GM12801 (cell line): ENCODE measurements at regions not wholly inside any gene's neighbourhood (a gene's known extent, or its start where the extent isn't known, plus 50 kb on each side); places are given as distances from the start of the nearest gene placed in this dataset.

ENCODE experiments used
- TF ChIP-seq, protein P1 (sequence below): IDR thresholded peaks from one replicate; pipeline ENCODE4 v1.5.1; 2011; ENCODE audit warnings: control low read depth; ENCODE audit not compliant: insufficient read length; ENCODE audit errors: extremely low read depth

DNA sequence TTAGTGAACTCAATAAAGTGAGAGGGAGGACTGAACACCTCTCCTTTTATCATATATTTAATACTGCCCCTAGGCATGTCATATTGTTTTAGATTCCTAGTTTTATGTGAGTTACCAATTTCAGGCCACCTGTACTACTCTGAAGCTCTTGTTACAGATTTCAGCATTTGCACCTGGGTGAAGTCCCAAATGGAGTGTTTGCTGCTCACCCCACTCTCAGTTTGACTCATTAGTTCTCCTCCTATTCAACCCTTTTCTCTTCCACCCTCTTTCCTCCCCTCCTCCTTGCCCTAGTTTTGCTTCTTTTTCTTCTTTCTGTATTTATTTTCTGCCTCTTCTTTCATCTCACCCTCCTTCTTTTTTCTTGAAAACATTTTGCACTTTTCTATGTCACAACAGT is 1852.2 kb upstream of the IGFBP7 start:
- TF ChIP-seq, protein P1, sequence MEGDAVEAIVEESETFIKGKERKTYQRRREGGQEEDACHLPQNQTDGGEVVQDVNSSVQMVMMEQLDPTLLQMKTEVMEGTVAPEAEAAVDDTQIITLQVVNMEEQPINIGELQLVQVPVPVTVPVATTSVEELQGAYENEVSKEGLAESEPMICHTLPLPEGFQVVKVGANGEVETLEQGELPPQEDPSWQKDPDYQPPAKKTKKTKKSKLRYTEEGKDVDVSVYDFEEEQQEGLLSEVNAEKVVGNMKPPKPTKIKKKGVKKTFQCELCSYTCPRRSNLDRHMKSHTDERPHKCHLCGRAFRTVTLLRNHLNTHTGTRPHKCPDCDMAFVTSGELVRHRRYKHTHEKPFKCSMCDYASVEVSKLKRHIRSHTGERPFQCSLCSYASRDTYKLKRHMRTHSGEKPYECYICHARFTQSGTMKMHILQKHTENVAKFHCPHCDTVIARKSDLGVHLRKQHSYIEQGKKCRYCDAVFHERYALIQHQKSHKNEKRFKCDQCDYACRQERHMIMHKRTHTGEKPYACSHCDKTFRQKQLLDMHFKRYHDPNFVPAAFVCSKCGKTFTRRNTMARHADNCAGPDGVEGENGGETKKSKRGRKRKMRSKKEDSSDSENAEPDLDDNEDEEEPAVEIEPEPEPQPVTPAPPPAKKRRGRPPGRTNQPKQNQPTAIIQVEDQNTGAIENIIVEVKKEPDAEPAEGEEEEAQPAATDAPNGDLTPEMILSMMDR, result no peak

DNA sequence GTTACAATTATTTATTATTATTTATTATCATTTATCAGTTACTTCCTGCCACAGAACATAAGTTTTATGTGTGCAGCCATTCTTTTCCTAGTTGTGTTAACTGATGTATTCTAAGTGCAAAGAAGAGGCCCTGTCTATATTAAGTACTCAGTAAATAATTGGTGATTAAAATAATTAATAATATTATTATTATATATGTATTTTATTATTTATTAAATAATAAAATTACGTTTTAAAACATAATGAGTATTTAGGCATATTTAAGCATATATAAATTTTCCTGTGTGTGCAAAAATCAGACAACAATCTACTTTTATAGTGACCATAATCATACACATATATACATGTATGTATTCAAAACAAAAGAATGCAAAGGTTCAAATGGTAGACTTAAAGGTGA is 1871.6 kb upstream of the IGFBP7 start:
- TF ChIP-seq, protein P1, result no peak

DNA sequence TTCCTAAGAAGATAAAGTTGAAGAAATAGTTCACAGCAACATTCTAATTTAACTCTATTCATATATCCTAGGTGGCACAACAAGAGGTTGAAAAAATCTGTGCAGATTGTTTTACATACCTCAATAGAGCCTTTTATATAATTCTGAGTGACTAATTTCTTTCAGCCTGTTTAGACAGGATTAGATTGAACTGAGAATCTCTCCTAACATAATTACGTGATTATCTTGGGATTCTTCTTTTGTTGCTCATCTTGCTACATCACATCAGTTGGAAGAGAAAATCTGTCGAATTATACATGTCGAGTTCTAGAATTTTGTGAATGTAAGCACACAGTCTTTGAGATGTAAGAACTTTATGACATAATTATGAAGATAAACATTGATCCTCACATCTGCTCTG is 1873.7 kb upstream of the IGFBP7 start:
- TF ChIP-seq, protein P1, result no peak

DNA sequence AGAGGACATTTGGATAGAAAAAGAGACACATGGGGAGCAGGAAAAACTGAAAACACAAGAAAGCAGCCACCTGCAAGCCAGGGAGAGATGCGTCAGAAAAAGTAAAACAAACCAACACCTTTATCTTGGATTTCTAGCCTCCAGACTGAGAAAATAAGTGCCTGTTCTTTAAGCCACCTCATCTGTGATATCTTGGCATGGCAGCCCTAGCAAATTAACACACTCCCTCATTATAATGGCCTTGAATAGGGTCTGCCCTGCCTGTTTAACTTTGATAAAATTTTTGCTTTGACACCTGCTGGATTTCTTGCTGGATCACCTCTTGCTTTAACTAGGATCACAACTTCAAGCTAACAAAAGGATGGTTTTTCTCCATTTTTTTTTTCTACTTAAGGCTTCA is 1892.0 kb upstream of the IGFBP7 start:
- TF ChIP-seq, protein P1, result no peak

DNA sequence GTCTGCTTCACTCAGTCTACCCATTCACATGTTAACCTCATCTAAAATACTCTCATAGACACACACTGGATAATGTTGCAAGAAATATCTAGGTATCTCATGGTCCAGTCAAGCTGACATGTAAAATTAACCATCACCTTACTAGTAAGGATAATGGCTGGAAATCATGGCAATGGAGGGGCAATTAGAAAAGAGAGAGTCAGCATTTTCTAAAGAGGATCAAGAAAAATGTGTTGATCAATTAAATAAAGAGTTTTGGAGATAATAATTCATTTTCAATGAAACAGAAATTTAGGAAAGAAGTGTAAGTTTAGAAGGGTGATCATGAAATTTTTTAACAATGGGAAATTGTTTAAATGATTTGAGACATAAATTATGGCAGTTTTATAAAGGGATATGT is 1914.1 kb upstream of the IGFBP7 start:
- TF ChIP-seq, protein P1, result no peak

DNA sequence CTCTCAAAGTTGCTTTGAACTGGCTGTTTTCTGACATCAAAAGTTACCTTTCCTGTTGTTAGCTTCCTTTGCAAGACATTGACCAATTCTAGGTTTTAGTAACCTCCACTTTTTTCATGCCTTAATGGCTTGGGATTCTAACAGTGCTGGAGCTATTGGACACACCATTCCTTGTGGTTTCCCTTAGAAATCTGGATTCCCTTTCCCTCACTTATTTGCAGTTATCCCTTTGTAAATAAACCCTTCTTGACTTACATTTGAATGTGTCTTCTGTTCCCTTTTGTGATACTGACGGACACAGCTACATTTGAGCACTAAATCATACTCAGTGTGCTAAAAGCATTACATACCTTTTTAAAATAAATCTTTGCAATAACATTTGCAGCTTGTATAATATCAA is 1927.6 kb upstream of the IGFBP7 start:
- TF ChIP-seq, protein P1, result no peak

DNA sequence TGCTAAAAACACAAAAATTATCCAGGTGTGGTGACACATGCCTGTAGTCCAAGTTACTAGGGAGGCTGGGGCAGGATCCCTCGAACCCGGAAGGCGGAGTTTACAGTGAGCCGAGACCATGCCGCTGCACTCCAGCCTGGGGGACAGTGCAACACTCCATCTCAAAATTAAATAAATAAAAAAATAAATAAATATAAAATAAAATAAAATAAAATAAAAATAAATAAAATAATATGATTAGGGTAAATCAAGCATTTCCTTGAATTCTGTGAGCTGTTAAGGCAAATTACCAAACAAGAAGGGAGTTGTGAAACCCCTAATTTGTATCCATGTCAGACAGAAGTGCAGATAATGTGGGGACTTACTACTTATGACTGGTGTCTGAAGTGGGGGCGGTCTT is 1928.9 kb upstream of the IGFBP7 start:
- TF ChIP-seq, protein P1, result no peak
